HEK293 (cell line): ENCODE measurements at regions not wholly inside any gene's neighbourhood (a gene's known extent, or its start where the extent isn't known, plus 50 kb on each side); places are given as distances from the start of the nearest gene placed in this dataset.

Experiments used
- CTCF ChIA-PET: fragments of 350-600 bp; formaldehyde crosslinking; extraction: SDS; loops from one replicate; lab custom pipeline; 2021; ENCODE audit warnings: antibody characterized with exemption; lab: Yijun Ruan, JAX
- POLR2A ChIA-PET: fragments of 300-600 bp; formaldehyde crosslinking; extraction: SDS; loops from one replicate; lab custom pipeline; 2020; ENCODE audit warnings: antibody characterized with exemption, inconsistent platforms; lab: Yijun Ruan, JAX
- H3K27ac ChIP-seq: fragments of 200-500 bp; sonication (Bioruptor generic); 2 replicates; pipeline ENCODE4 v1.5.1; 2014; ENCODE audit warnings: low read depth, low read length, control low read depth, inconsistent platforms; ENCODE audit errors: extremely low read depth
- H3K36me3 ChIP-seq, 2 experiments: fragments of 200-500 bp in 1 of 2; sonication (Bioruptor generic) in 1 of 2; 1 replicate in 1 of 2; 2 replicates in 1 of 2; pipeline ENCODE4 v1.5.1; 2014 to 2017; ENCODE audit warnings: inconsistent platforms in 2 of 2, low read length in 2 of 2; ENCODE audit not compliant: control insufficient read depth in 2 of 2, insufficient read depth in 1 of 2
- H3K4me1 ChIP-seq: fragments of 200-500 bp; sonication (Bioruptor generic); 2 replicates; pipeline ENCODE4 v1.5.1; 2014; ENCODE audit warnings: mild to moderate bottlenecking, low read length, inconsistent platforms; ENCODE audit not compliant: control insufficient read depth, insufficient read depth
- H3K4me3 ChIP-seq: 2 replicates; pipeline ENCODE4 v1.5.1; 2011; ENCODE audit warnings: low read depth, mild to moderate bottlenecking, control low read depth, low read length, moderate library complexity
- H3K9me3 ChIP-seq: fragments of 200-500 bp; sonication (Bioruptor generic); 2 replicates; pipeline ENCODE4 v1.5.1; 2014; ENCODE audit warnings: low read depth, low read length, inconsistent platforms; ENCODE audit not compliant: control insufficient read depth, insufficient read depth
- KLF1 ChIP-seq: fragments of 450-650 bp; formaldehyde crosslinking; IDR thresholded peaks from 2 replicates; pipeline ENCODE4 v1.5.1; 2016; ENCODE audit warnings: missing biosample characterization, missing genetic modification characterization
- MYNN ChIP-seq: fragments of 450-650 bp; formaldehyde crosslinking; IDR thresholded peaks from 2 replicates; pipeline ENCODE4 v1.5.1; 2016; ENCODE audit warnings: missing biosample characterization, missing genetic modification characterization, borderline replicate concordance
- SCRT1 ChIP-seq: fragments of 450-650 bp; formaldehyde crosslinking; IDR thresholded peaks from 2 replicates; pipeline ENCODE4 v1.5.1; 2016; ENCODE audit warnings: missing biosample characterization, missing genetic modification characterization, borderline replicate concordance
- SP2 ChIP-seq: fragments of 450-650 bp; formaldehyde crosslinking; IDR thresholded peaks from 2 replicates; pipeline ENCODE4 v1.5.1; 2016; ENCODE audit warnings: missing biosample characterization, missing genetic modification characterization
- YY1 ChIP-seq: fragments of 450-650 bp; formaldehyde crosslinking; IDR thresholded peaks from 2 replicates; pipeline ENCODE4 v1.5.1; 2018; ENCODE audit warnings: missing biosample characterization, missing genetic modification characterization
- ZFP3 ChIP-seq: fragments of 450-650 bp; formaldehyde crosslinking; IDR thresholded peaks from 2 replicates; pipeline ENCODE4 v1.5.1; 2016; ENCODE audit warnings: low read depth, missing biosample characterization, missing genetic modification characterization
- ZNF175 ChIP-seq: fragments of 450-650 bp; formaldehyde crosslinking; IDR thresholded peaks from 2 replicates; pipeline ENCODE4 v1.5.1; 2016; ENCODE audit warnings: missing biosample characterization, missing genetic modification characterization
- ZNF274 ChIP-seq, 2 experiments: fragments of 200-500 bp in 1 of 2; fragments of 450-650 bp in 1 of 2; sonication (Bioruptor generic) in 1 of 2; formaldehyde crosslinking in 1 of 2; IDR thresholded peaks; 2 replicates each; pipeline versions ENCODE4 v1.5.1 to v1.6.1; 2014 to 2016; ENCODE audit warnings: borderline replicate concordance in 1 of 2, inconsistent platforms in 1 of 2, low read length in 1 of 2, missing biosample characterization in 1 of 2, missing genetic modification characterization in 1 of 2
- ZNF394 ChIP-seq: fragments of 450-650 bp; formaldehyde crosslinking; IDR thresholded peaks from 2 replicates; pipeline ENCODE4 v1.5.1; 2016; ENCODE audit warnings: missing biosample characterization, missing genetic modification characterization, mild to moderate bottlenecking, moderate library complexity, borderline replicate concordance
- ZNF426 ChIP-seq: fragments of 450-650 bp; formaldehyde crosslinking; IDR thresholded peaks from 2 replicates; pipeline ENCODE4 v1.5.1; 2017; ENCODE audit warnings: missing biosample characterization, missing genetic modification characterization, mild to moderate bottlenecking, inconsistent platforms, moderate library complexity
- ZNF521 ChIP-seq: fragments of 450-650 bp; formaldehyde crosslinking; IDR thresholded peaks from 2 replicates; pipeline ENCODE4 v1.5.1; 2017; ENCODE audit warnings: missing biosample characterization, mild to moderate bottlenecking, missing genetic modification characterization
- ZNF585B ChIP-seq: fragments of 450-650 bp; formaldehyde crosslinking; IDR thresholded peaks from 2 replicates; pipeline ENCODE4 v1.5.1; 2016; ENCODE audit warnings: missing biosample characterization, missing genetic modification characterization
- ZNF596 ChIP-seq: fragments of 450-650 bp; IDR thresholded peaks from 2 replicates; pipeline ENCODE4 v1.5.0; 2018; ENCODE audit warnings: missing biosample characterization, mild to moderate bottlenecking, missing genetic modification characterization, moderate library complexity
- ZSCAN16 ChIP-seq: fragments of 450-650 bp; formaldehyde crosslinking; IDR thresholded peaks from 2 replicates; pipeline ENCODE4 v1.5.1; 2016; ENCODE audit warnings: missing biosample characterization, missing genetic modification characterization
- TF ChIP-seq, protein P1 (sequence below): fragments of 450-650 bp; formaldehyde crosslinking; conservative IDR thresholded peaks from 2 replicates; pipeline ENCODE4 v1.5.1; 2016; ENCODE audit warnings: low read depth, missing biosample characterization, missing genetic modification characterization

DNA sequence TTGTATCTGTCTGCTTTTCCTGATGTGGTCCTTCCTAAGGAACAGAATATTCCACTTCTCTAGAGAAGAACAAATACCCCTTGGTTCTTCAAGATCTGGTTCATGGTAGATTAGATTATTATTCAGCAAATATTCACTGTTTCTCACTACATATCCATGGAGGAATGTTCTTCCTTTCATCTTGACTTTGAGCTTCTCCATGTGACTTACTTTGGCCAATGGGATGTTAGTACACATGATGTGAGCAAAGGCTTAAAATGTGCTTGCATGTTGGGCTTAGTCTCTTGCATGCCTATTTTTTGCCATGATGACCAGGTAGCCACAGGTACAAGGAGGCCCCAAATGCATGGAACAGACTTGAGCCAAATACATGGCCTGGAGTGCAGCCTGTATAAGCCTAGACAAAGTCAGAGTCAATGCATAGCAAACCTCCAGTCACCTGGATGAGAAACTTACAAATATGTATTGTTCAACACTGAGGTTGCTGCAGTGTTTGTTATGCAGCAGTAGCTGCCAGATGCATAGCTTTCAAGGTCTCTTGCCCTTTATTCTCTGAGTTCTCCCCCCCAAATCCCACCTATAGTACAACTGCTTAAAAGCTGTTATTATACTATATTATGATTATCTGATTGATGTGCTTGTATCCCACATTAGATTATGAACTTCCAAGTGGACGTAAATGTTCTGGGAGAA is 50.0 kb upstream of the CHD6 start:
- H3K27ac ChIP-seq, result no peak overlapping the region
- H3K36me3 ChIP-seq, result no peaks in the 10 kb centered on the region
- H3K4me3 ChIP-seq, result no peak overlapping the region
- POLR2A ChIA-PET, result no interaction called here
- TF ChIP-seq YY1 (tag by site-specific recombination), result no peak
- no peak for TF ChIP-seq ZNF274 (IDR thresholded peaks at IDR 0.05; ENCODE audit: low read length)
- no peak for TF ChIP-seq ZNF274 (tag by site-specific recombination; IDR thresholded peaks at IDR 0.05; ENCODE audit: borderline replicate concordance)
- TF ChIP-seq SCRT1 (tag by site-specific recombination), result no peak
- no peak for TF ChIP-seq ZNF426 (tag by site-specific recombination)
- TF ChIP-seq KLF1 (tag by site-specific recombination), result no peak
- TF ChIP-seq ZNF521, result no peak
- TF ChIP-seq ZNF175 (tag by site-specific recombination), result no peak
- TF ChIP-seq SP2 (tag by site-specific recombination), result no peak
- no peak for TF ChIP-seq ZFP3 (tag by site-specific recombination)
- no peak for TF ChIP-seq MYNN (tag by site-specific recombination)
- TF ChIP-seq ZNF585B (tag by site-specific recombination), result no peak
- TF ChIP-seq, protein P1, sequence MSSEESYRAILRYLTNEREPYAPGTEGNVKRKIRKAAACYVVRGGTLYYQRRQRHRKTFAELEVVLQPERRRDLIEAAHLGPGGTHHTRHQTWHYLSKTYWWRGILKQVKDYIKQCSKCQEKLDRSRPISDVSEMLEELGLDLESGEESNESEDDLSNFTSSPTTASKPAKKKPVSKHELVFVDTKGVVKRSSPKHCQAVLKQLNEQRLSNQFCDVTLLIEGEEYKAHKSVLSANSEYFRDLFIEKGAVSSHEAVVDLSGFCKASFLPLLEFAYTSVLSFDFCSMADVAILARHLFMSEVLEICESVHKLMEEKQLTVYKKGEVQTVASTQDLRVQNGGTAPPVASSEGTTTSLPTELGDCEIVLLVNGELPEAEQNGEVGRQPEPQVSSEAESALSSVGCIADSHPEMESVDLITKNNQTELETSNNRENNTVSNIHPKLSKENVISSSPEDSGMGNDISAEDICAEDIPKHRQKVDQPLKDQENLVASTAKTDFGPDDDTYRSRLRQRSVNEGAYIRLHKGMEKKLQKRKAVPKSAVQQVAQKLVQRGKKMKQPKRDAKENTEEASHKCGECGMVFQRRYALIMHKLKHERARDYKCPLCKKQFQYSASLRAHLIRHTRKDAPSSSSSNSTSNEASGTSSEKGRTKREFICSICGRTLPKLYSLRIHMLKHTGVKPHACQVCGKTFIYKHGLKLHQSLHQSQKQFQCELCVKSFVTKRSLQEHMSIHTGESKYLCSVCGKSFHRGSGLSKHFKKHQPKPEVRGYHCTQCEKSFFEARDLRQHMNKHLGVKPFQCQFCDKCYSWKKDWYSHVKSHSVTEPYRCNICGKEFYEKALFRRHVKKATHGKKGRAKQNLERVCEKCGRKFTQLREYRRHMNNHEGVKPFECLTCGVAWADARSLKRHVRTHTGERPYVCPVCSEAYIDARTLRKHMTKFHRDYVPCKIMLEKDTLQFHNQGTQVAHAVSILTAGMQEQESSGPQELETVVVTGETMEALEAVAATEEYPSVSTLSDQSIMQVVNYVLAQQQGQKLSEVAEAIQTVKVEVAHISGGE, result no peak
- no peak for TF ChIP-seq ZNF596 (tag by site-specific recombination)
- TF ChIP-seq ZNF394 (tag by site-specific recombination), result no peak
- no peak for TF ChIP-seq ZSCAN16
- no peaks in the 10 kb centered on the region for H3K4me1 ChIP-seq
- CTCF ChIA-PET, result interaction anchor here (0.7 kb wide), 1 partner anchor 1575 kb away, joined by 3 read pairs; no protein-coding TSS in a partner anchor
- no peaks in the 10 kb centered on the region for H3K9me3 ChIP-seq
